WTC11 (cell line): ENCODE measurements at regions not wholly inside any gene's neighbourhood (a gene's known extent, or its start where the extent isn't known, plus 50 kb on each side); places are given as distances from the start of the nearest gene placed in this dataset.

ENCODE experiments used
- FOXP1 ChIP-seq: sonication (generic); formaldehyde crosslinking; IDR thresholded peaks from 2 replicates; pipeline ENCODE4 v1.8.0; 2022; ENCODE audit warnings: missing genetic modification reagents, mild to moderate bottlenecking, moderate library complexity, borderline replicate concordance
- RELA ChIP-seq: sonication (generic); formaldehyde crosslinking; IDR thresholded peaks from 2 replicates; pipeline ENCODE4 v1.8.1; 2022; ENCODE audit warnings: missing genetic modification reagents, mild to moderate bottlenecking, borderline replicate concordance
- SMAD3 ChIP-seq: sonication (generic); formaldehyde crosslinking; IDR thresholded peaks from 2 replicates; pipeline ENCODE4 v1.8.0; 2022; ENCODE audit warnings: missing genetic modification reagents, mild to moderate bottlenecking, borderline replicate concordance
- TF ChIP-seq, protein P1 (sequence below): fragments of 200-600 bp; IDR thresholded peaks from 2 replicates; pipeline ENCODE4 v1.8.0; 2022; ENCODE audit warnings: antibody characterized with exemption
- TF ChIP-seq, protein P2 (sequence below): sonication (generic); formaldehyde crosslinking; IDR thresholded peaks from 2 replicates; pipeline ENCODE4 v1.8.0; 2023; ENCODE audit warnings: missing genetic modification reagents, mild to moderate bottlenecking, borderline replicate concordance

DNA sequence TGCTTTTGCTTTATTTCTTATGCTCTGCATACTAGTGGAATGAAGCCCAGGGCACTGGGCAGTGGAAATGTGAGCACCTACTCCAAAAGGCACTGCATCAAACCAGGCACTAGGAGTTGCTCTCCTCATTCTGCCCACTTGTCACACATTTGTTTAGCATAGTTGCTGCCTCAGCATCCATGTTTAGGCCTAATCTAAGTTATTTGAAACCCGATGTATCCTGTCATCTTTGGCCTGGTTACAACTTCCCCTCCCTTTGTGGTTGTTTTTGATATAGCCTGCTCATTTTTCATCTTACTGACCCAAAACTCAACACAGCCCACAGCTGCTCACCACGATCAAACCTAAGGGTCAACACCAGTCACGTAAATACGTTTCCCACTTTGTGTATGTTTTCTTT lies 82.2 kb upstream of the SELENOK start:
- no peak for TF ChIP-seq RELA (CRISPR knock-in tag)
- TF ChIP-seq, protein P1, sequence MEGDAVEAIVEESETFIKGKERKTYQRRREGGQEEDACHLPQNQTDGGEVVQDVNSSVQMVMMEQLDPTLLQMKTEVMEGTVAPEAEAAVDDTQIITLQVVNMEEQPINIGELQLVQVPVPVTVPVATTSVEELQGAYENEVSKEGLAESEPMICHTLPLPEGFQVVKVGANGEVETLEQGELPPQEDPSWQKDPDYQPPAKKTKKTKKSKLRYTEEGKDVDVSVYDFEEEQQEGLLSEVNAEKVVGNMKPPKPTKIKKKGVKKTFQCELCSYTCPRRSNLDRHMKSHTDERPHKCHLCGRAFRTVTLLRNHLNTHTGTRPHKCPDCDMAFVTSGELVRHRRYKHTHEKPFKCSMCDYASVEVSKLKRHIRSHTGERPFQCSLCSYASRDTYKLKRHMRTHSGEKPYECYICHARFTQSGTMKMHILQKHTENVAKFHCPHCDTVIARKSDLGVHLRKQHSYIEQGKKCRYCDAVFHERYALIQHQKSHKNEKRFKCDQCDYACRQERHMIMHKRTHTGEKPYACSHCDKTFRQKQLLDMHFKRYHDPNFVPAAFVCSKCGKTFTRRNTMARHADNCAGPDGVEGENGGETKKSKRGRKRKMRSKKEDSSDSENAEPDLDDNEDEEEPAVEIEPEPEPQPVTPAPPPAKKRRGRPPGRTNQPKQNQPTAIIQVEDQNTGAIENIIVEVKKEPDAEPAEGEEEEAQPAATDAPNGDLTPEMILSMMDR = no peak
- no peak for TF ChIP-seq FOXP1 (CRISPR knock-in tag)
- TF ChIP-seq SMAD3 (CRISPR knock-in tag) = no peak
- TF ChIP-seq, protein P2, sequence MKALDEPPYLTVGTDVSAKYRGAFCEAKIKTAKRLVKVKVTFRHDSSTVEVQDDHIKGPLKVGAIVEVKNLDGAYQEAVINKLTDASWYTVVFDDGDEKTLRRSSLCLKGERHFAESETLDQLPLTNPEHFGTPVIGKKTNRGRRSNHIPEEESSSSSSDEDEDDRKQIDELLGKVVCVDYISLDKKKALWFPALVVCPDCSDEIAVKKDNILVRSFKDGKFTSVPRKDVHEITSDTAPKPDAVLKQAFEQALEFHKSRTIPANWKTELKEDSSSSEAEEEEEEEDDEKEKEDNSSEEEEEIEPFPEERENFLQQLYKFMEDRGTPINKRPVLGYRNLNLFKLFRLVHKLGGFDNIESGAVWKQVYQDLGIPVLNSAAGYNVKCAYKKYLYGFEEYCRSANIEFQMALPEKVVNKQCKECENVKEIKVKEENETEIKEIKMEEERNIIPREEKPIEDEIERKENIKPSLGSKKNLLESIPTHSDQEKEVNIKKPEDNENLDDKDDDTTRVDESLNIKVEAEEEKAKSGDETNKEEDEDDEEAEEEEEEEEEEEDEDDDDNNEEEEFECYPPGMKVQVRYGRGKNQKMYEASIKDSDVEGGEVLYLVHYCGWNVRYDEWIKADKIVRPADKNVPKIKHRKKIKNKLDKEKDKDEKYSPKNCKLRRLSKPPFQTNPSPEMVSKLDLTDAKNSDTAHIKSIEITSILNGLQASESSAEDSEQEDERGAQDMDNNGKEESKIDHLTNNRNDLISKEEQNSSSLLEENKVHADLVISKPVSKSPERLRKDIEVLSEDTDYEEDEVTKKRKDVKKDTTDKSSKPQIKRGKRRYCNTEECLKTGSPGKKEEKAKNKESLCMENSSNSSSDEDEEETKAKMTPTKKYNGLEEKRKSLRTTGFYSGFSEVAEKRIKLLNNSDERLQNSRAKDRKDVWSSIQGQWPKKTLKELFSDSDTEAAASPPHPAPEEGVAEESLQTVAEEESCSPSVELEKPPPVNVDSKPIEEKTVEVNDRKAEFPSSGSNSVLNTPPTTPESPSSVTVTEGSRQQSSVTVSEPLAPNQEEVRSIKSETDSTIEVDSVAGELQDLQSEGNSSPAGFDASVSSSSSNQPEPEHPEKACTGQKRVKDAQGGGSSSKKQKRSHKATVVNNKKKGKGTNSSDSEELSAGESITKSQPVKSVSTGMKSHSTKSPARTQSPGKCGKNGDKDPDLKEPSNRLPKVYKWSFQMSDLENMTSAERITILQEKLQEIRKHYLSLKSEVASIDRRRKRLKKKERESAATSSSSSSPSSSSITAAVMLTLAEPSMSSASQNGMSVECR = no peak
